Mesendoderm (in vitro differentiated cells): ENCODE measurements at regions not wholly inside any gene's neighbourhood (a gene's known extent, or its start where the extent isn't known, plus 50 kb on each side); places are given as distances from the start of the nearest gene placed in this dataset.

Experiments used
- DNase-seq: peaks from one replicate; pipeline ENCODE4 v3.0.0; 2013
- H2AK5ac ChIP-seq: 2 replicates; pipeline ENCODE4 v1.6.1; 2013; ENCODE audit warnings: low read length, inconsistent platforms
- H2BK120ac ChIP-seq: 2 replicates; pipeline ENCODE4 v1.6.1; 2013; ENCODE audit warnings: low read depth, mild to moderate bottlenecking, low read length, moderate library complexity, mixed read lengths
- H2BK15ac ChIP-seq: replicated peaks from 2 replicates; pipeline ENCODE4 v1.6.1; 2013; ENCODE audit warnings: low read depth, mild to moderate bottlenecking, moderate library complexity
- H2BK5ac ChIP-seq: 2 replicates; pipeline ENCODE4 v1.6.1; 2013; ENCODE audit warnings: low read length, inconsistent platforms
- H3K18ac ChIP-seq: 2 replicates; pipeline ENCODE4 v1.6.1; 2013; ENCODE audit warnings: mild to moderate bottlenecking, low read length, mixed read lengths
- H3K23ac ChIP-seq: one replicate; pipeline ENCODE4 v1.6.1; 2013; ENCODE audit warnings: low read length
- H3K27ac ChIP-seq: 2 replicates; pipeline ENCODE4 v1.5.1; 2013; ENCODE audit warnings: low read depth, mild to moderate bottlenecking, inconsistent platforms, low read length, moderate library complexity
- H3K27me3 ChIP-seq: 2 replicates; pipeline ENCODE4 v1.6.1; 2013; ENCODE audit warnings: low read length, control low read depth, mild to moderate bottlenecking, inconsistent platforms; ENCODE audit not compliant: insufficient read depth, poor library complexity
- H3K36me3 ChIP-seq: 2 replicates; pipeline ENCODE4 v1.6.1; 2013; ENCODE audit warnings: low read length, inconsistent platforms; ENCODE audit not compliant: control insufficient read depth, insufficient read depth
- H3K4ac ChIP-seq: one replicate; pipeline ENCODE4 v1.6.1; 2013; ENCODE audit warnings: low read depth, mild to moderate bottlenecking, low read length, moderate library complexity
- H3K4me1 ChIP-seq: 2 replicates; pipeline ENCODE4 v1.6.1; 2013; ENCODE audit warnings: low read depth, low read length, inconsistent platforms; ENCODE audit not compliant: control insufficient read depth
- H3K4me2 ChIP-seq: 2 replicates; pipeline ENCODE4 v1.6.1; 2013; ENCODE audit warnings: low read length
- H3K4me3 ChIP-seq: 2 replicates; pipeline ENCODE4 v1.5.1; 2013; ENCODE audit warnings: mild to moderate bottlenecking, low read length
- H3K56ac ChIP-seq: one replicate; pipeline ENCODE4 v1.6.1; 2013; ENCODE audit warnings: low read length
- H3K79me1 ChIP-seq: 2 replicates; pipeline ENCODE4 v1.6.1; 2013; ENCODE audit warnings: low read length, inconsistent platforms
- H3K79me2 ChIP-seq: 2 replicates; pipeline ENCODE4 v1.6.1; 2013; ENCODE audit warnings: mild to moderate bottlenecking, low read length; ENCODE audit not compliant: control insufficient read depth, insufficient read depth
- H3K9ac ChIP-seq: 2 replicates; pipeline ENCODE4 v1.6.1; 2013; ENCODE audit warnings: low read length, inconsistent platforms
- H4K5ac ChIP-seq: one replicate; pipeline ENCODE4 v1.6.1; 2013; ENCODE audit warnings: low read length
- H4K8ac ChIP-seq: one replicate; pipeline ENCODE4 v1.6.1; 2013; ENCODE audit warnings: low read depth, mild to moderate bottlenecking, control low read depth, low read length, moderate library complexity
- WGBS: extraction: QIAGEN DNeasy Blood & Tissue Kit; methylation state at CpG from one replicate; pipeline ENCODE4 v1.1.7; 2013; ENCODE audit warnings: low lambda C conversion rate, missing lambda C conversion rate; ENCODE audit not compliant: insufficient coverage; ENCODE audit errors: extremely low coverage; 5-methylcytosine and 5-hydroxymethylcytosine counted together

DNA sequence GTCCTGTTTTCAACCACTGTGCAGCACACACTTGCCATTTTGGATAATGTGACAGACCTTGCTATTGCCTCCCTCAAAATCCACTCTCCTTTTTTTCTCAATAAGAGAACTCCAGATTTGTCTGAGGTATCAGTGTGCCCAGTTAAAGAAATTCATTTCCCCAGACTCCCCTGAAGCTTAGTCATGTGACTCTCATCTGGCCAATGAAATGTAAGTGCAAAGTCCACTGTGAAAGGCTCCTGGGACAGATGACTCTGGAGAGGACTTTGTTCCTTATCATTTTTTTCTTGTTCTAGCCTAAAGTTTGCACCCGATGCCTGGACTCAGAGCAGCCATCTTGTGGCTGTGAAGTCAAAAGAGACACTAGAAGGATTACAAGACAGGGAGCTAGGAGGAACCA, 268.6 kb upstream of the LRTM1 start:
- Histone ChIP-seq H3K23ac (no peak overlapping the region), H4K8ac (no peak overlapping the region), H3K4me2 (no peak overlapping the region), H3K79me1 (no peaks in the 10 kb centered on the region), H3K36me3 (no peaks in the 10 kb centered on the region), H3K4ac (no peak overlapping the region), H3K27ac (no peak overlapping the region), H2BK5ac (no peak overlapping the region), H2BK15ac (no peak overlapping the region), H2AK5ac (no peak overlapping the region), H3K4me1 (no peaks in the 10 kb centered on the region), H4K5ac (no peak overlapping the region), H3K18ac (no peak overlapping the region), H3K9ac (no peak overlapping the region), H3K79me2 (no peaks in the 10 kb centered on the region), H3K56ac (no peak overlapping the region), H3K4me3 (no peak overlapping the region), H3K27me3 (no peaks in the 10 kb centered on the region), H2BK120ac (no peak overlapping the region)
- no peak for DNase-seq
- WGBS: no CpG with 5 or more reads among the region's 1 CpG

DNA sequence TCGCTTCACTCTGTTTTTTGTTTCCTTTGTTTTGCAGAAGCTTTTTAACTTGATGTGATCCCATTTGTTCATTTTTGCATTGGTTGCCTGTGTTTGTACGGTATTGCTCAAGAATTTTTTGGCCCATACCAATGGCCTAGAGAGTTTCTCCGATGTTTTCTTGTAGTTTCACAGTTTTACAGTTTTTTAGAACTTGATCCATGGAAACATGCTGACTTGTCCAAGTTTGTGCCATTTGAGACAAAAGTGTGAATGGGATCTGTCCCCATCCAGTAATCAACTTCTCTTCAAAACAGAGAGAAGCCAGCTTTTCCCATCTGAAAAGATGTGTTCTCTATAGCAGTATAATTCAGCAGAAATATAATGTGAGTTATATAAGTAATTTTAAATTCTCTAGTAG, 266.5 kb upstream of the LRTM1 start:
- H2BK120ac ChIP-seq: no peak overlapping the region

DNA sequence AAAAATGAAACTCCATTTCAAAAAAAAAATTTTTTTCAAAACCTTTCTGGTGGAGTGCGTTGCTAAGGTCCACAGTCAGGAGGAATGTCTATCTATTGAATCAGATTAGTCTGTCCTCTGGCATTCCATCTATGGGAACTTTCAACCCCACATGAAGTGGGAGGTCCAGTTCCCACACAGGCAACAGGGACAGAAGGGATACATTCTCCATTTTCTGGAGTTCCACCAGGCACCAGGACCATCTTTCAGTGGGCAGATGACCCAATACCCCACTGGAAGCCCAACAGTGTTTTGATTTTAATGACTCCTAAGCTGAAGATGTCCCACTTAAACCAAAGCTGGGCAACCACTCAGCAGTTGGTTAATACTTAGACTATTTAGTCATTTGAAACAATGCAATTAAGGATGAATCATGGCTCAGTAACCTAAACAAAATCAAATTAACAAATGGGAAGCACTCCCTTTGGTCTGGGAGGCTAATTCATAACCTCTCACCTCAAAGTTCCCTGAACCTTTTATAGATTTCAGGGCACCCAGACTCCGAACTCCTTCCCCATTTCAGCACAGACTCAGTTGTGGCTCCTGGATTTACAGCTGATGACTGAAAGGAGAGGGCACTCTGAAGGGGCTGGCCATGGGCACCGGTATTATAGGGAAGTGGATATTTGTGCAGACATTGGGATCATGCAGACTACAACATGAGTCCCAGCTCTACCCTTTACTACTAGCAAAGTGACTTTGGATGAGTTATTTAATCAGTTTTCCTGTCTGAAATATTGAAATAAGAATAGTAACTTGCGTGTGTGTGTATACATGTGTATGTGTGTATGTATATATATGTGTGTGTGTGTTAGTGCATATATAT, 264.3 kb upstream of the LRTM1 start:
- no peak overlapping the region for H3K9ac ChIP-seq
- H3K4ac ChIP-seq: no peak overlapping the region
- no peak overlapping the region for H3K23ac ChIP-seq
- H3K4me2 ChIP-seq: no peak overlapping the region
- H3K36me3 ChIP-seq: no peaks in the 10 kb centered on the region
- no peak overlapping the region for H3K18ac ChIP-seq
- H2BK5ac ChIP-seq: no peak overlapping the region
- H3K4me1 ChIP-seq: no peaks in the 10 kb centered on the region
- H2AK5ac ChIP-seq: no peak overlapping the region
- no peak overlapping the region for H2BK15ac ChIP-seq
- no peaks in the 10 kb centered on the region for H3K79me1 ChIP-seq
- DNase-seq: no peak
- no peak overlapping the region for H4K5ac ChIP-seq
- H3K27me3 ChIP-seq: no peaks in the 10 kb centered on the region
- no peak overlapping the region for H3K4me3 ChIP-seq
- H2BK120ac ChIP-seq: no peak overlapping the region
- no peak overlapping the region for H4K8ac ChIP-seq
- no peak overlapping the region for H3K27ac ChIP-seq
- no CpG with 5 or more reads among the region's 4 CpGs for WGBS
- H3K56ac ChIP-seq: no peak overlapping the region
- no peaks in the 10 kb centered on the region for H3K79me2 ChIP-seq

More for the DNA sequence above, 266.5 kb upstream of the LRTM1 start:
- Histone ChIP-seq H3K79me1 (no peaks in the 10 kb centered on the region), H3K9ac (no peak overlapping the region), H3K79me2 (no peaks in the 10 kb centered on the region), H4K5ac (no peak overlapping the region), H3K4me1 (no peaks in the 10 kb centered on the region), H3K23ac (no peak overlapping the region), H3K4me2 (no peak overlapping the region), H2BK5ac (no peak overlapping the region), H3K27me3 (no peaks in the 10 kb centered on the region), H3K18ac (no peak overlapping the region), H3K4ac (no peak overlapping the region), H3K4me3 (no peak overlapping the region), H3K56ac (no peak overlapping the region), H3K36me3 (no peaks in the 10 kb centered on the region), H4K8ac (no peak overlapping the region), H2AK5ac (no peak overlapping the region), H2BK15ac (no peak overlapping the region), H3K27ac (no peak overlapping the region)
- no CpG with 5 or more reads among the region's 3 CpGs for WGBS
- DNase-seq: no peak

- no peak overlapping the region for H3K27ac ChIP-seq
- no peak overlapping the region for H2BK15ac ChIP-seq
- no peak overlapping the region for H2BK5ac ChIP-seq
- peak overlapping the region; percentile 5 for H3K18ac ChIP-seq
- no peaks in the 10 kb centered on the region for H3K79me1 ChIP-seq
- peak; percentile 22 for DNase-seq
- WGBS: no CpG with 5 or more reads among the region's 6 CpGs
- H3K4me2 ChIP-seq: no peak overlapping the region
- H3K79me2 ChIP-seq: no peaks in the 10 kb centered on the region
- no peaks in the 10 kb centered on the region for H3K4me1 ChIP-seq
- no peak overlapping the region for H2AK5ac ChIP-seq
- no peak overlapping the region for H3K4me3 ChIP-seq
- no peak overlapping the region for H3K9ac ChIP-seq
- H3K27me3 ChIP-seq: no peaks in the 10 kb centered on the region
- H2BK120ac ChIP-seq: no peak overlapping the region
- H4K5ac ChIP-seq: no peak overlapping the region
- H3K4ac ChIP-seq: peak overlapping the region; percentile 43
- no peaks in the 10 kb centered on the region for H3K36me3 ChIP-seq
- H4K8ac ChIP-seq: no peak overlapping the region
- H3K56ac ChIP-seq: peak overlapping the region; percentile 12
- no peak overlapping the region for H3K23ac ChIP-seq
These were observed 262.5 kb upstream of the LRTM1 start for GRCh38 chr3:55190331-55190730.

DNA sequence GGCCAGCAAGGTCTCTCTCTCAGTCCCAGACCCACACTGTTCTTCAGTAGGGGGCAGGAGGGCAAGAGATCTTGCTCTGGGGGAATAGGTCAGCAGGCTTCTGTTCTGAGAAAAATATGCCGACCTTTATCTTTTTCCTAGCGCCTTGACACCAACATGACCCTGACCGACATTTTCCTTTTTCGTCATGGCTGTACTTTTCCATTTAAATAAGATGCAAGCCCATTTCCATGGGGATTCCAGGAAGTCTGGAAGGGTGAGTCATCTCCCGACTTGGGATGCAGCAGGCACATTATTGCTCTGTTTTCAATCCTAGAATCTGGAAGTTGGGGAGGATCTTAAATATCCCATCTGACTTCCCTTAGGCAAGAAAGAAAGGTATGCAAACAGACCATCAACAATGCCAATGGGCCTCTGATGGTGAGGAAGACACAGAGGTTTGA, 261.5 kb upstream of the LRTM1 start:
- H3K79me1 ChIP-seq: no peaks in the 10 kb centered on the region
- no peaks in the 10 kb centered on the region for H3K4me1 ChIP-seq
- no peak overlapping the region for H2BK15ac ChIP-seq
- no peak overlapping the region for H3K4ac ChIP-seq
- H2AK5ac ChIP-seq: no peak overlapping the region
- no peaks in the 10 kb centered on the region for H3K36me3 ChIP-seq
- H3K18ac ChIP-seq: no peak overlapping the region
- no peak overlapping the region for H4K8ac ChIP-seq
- H4K5ac ChIP-seq: no peak overlapping the region
- no peak overlapping the region for H3K4me2 ChIP-seq
- no peak overlapping the region for H3K23ac ChIP-seq
- DNase-seq: peak; percentile 97
- H3K27ac ChIP-seq: peak overlapping the region; percentile 73
- H2BK120ac ChIP-seq: peak overlapping the region; percentile 3
- H2BK5ac ChIP-seq: no peak overlapping the region
- no peak overlapping the region for H3K9ac ChIP-seq
- H3K4me3 ChIP-seq: no peak overlapping the region
- peak overlapping the region; percentile 49 for H3K56ac ChIP-seq
- no peaks in the 10 kb centered on the region for H3K79me2 ChIP-seq
- H3K27me3 ChIP-seq: no peaks in the 10 kb centered on the region
- no CpG with 5 or more reads among the region's 5 CpGs for WGBS

- Histone ChIP-seq H3K79me1 (no peaks in the 10 kb centered on the region), H3K36me3 (no peaks in the 10 kb centered on the region), H3K56ac (no peak overlapping the region), H2BK15ac (no peak overlapping the region), H3K18ac (no peak overlapping the region), H3K27me3 (no peaks in the 10 kb centered on the region), H4K8ac (no peak overlapping the region), H2BK120ac (no peak overlapping the region), H3K4me1 (no peaks in the 10 kb centered on the region), H3K4me2 (no peak overlapping the region), H3K4me3 (no peak overlapping the region), H3K9ac (no peak overlapping the region), H4K5ac (no peak overlapping the region), H3K4ac (no peak overlapping the region), H2AK5ac (no peak overlapping the region), H2BK5ac (no peak overlapping the region), H3K23ac (no peak overlapping the region), H3K79me2 (no peaks in the 10 kb centered on the region), H3K27ac (no peak overlapping the region)
- no CpG with 5 or more reads among the region's 3 CpGs for WGBS
- no peak for DNase-seq
These were observed 257.5 kb upstream of the LRTM1 start for GRCh38 chr3:55185380-55185779.
